HepG2 (cell line): ENCODE measurements at regions not wholly inside any gene's neighbourhood (a gene's known extent, or its start where the extent isn't known, plus 50 kb on each side); places are given as distances from the start of the nearest gene placed in this dataset.

Source experiments
- ATAC-seq: fragments of 200-7000 bp; cut with Tn5 transposase; 3 replicates; pipeline ENCODE4 v1.9.1; 2020; ENCODE audit warnings: mild to moderate bottlenecking, moderate library complexity
- BruUV-seq: library from RNA; stranded (reverse); fragments of 400-500 nt; replicated peaks from 2 replicates; lab custom pipeline; 2021; lab: Mats Ljungman, UMichigan
- CTCF ChIA-PET: fragments of 300-600 bp; formaldehyde crosslinking; extraction: SDS; loops from one replicate; lab custom pipeline; 2021; ENCODE audit warnings: low total read pairs, inconsistent platforms, low intra/inter-chr PET ratio; lab: Yijun Ruan, JAX
- POLR2A ChIA-PET: fragments of 350-600 bp; sonication (Branson Sonifier 250); formaldehyde crosslinking; loops from one replicate; lab custom pipeline; 2020; ENCODE audit warnings: antibody characterized with exemption, inconsistent platforms; lab: Yijun Ruan, JAX
- DNase-seq: peaks from one replicate; pipeline ENCODE4 v3.0.0-alpha.2; 2015; ENCODE audit warnings: low spot score
- FAIRE-seq: peaks from 3 replicates; lab custom pipeline; 2011; peaks lifted over from hg19 to GRCh38; lab: Jason Lieb, UNC
- H2AFZ ChIP-seq: one replicate; pipeline ENCODE4 v1.6.1; 2011; ENCODE audit warnings: low read length, inconsistent platforms
- H3K27ac ChIP-seq: fragments of 300-600 bp; 3 replicates; pipeline ENCODE4 v1.8.0; 2011; ENCODE audit warnings: mixed run types, mild to moderate bottlenecking, mixed read lengths, low read length, inconsistent platforms; ENCODE audit not compliant: insufficient read depth; ENCODE audit errors: extremely low read length
- H3K27me3 ChIP-seq, 2 experiments: fragments of 200-600 bp in 1 of 2; 2 replicates in 1 of 2; 3 replicates in 1 of 2; pipeline versions ENCODE4 v1.6.0 to v1.8.0; 2011; ENCODE audit warnings: low read length in 2 of 2, mild to moderate bottlenecking in 2 of 2, moderate library complexity in 2 of 2, inconsistent platforms in 1 of 2; ENCODE audit not compliant: insufficient read depth in 2 of 2, control insufficient read depth in 1 of 2
- H3K36me3 ChIP-seq, 2 experiments: fragments of 200-600 bp in 1 of 2; replicated peaks in 1 of 2; 2 replicates in 1 of 2; 3 replicates in 1 of 2; pipeline versions ENCODE4 v1.5.1 to v1.8.0; 2011; ENCODE audit warnings: low read length in 2 of 2, inconsistent platforms in 1 of 2; ENCODE audit not compliant: insufficient read depth in 2 of 2, control insufficient read depth in 1 of 2
- H3K4me1 ChIP-seq: 2 replicates; pipeline ENCODE4 v1.5.1; 2012; ENCODE audit warnings: low read length, inconsistent platforms; ENCODE audit not compliant: insufficient read depth
- H3K4me2 ChIP-seq: 2 replicates; pipeline ENCODE4 v1.6.0; 2011; ENCODE audit warnings: low read depth, low read length, inconsistent platforms
- H3K4me3 ChIP-seq, 3 experiments: fragments of 200-600 bp in 1 of 3; sonication (generic), shearing (Covaris generic) in 1 of 3; replicated peaks in 1 of 3; 2 replicates each; pipeline ENCODE4 v1.5.1; 2011 to 2016; ENCODE audit warnings: low read length in 3 of 3, inconsistent platforms in 2 of 3, low read depth in 2 of 3, mild to moderate bottlenecking in 2 of 3, control low read depth in 1 of 3, mixed read lengths in 1 of 3; ENCODE audit not compliant: insufficient read depth in 1 of 3
- H3K79me2 ChIP-seq: one replicate; pipeline ENCODE4 v1.6.1; 2011; ENCODE audit warnings: low read length, inconsistent platforms; ENCODE audit not compliant: insufficient read depth
- H3K9ac ChIP-seq: 2 replicates; pipeline ENCODE4 v1.6.0; 2011; ENCODE audit warnings: mild to moderate bottlenecking, low read depth, low read length, inconsistent platforms; ENCODE audit not compliant: insufficient read depth
- H3K9me3 ChIP-seq: 2 replicates; pipeline ENCODE4 v1.5.1; 2012; ENCODE audit warnings: mild to moderate bottlenecking, low read length
- H4K20me1 ChIP-seq: 2 replicates; pipeline ENCODE4 v1.6.0; 2011; ENCODE audit warnings: inconsistent platforms, mild to moderate bottlenecking, low read length, moderate library complexity; ENCODE audit not compliant: insufficient read depth
- AKAP8 ChIP-seq: sonication (generic); formaldehyde crosslinking; IDR thresholded peaks from 2 replicates; pipeline ENCODE4 v1.5.1; 2020; ENCODE audit warnings: mild to moderate bottlenecking, missing genetic modification reagents
- ARNT2 ChIP-seq: sonication (generic); formaldehyde crosslinking; IDR thresholded peaks from 2 replicates; pipeline ENCODE4 v1.8.0; 2022; ENCODE audit warnings: mild to moderate bottlenecking, low read depth, missing genetic modification reagents, moderate library complexity
- ATF7 ChIP-seq, 2 experiments: fragments of 450-650 bp in 1 of 2; sonication (generic) in 1 of 2; formaldehyde crosslinking in 1 of 2; IDR thresholded peaks; 2 replicates each; pipeline versions ENCODE4 v1.4.0 to v1.6.1; 2016 to 2020; ENCODE audit warnings: antibody characterized with exemption in 1 of 2, mild to moderate bottlenecking in 1 of 2, missing genetic modification reagents in 1 of 2
- CREB1 ChIP-seq, 2 experiments: fragments of 450-650 bp in 1 of 2; IDR thresholded peaks; 2 replicates each; pipeline ENCODE4 v1.6.1; 2016 to 2017; ENCODE audit warnings: control low read depth in 1 of 2, mild to moderate bottlenecking in 1 of 2, missing compliant biosample characterization in 1 of 2, missing genetic modification characterization in 1 of 2
- FOXC1 ChIP-seq: sonication (generic); formaldehyde crosslinking; IDR thresholded peaks from 2 replicates; pipeline ENCODE4 v1.8.0; 2022; ENCODE audit warnings: mild to moderate bottlenecking, missing genetic modification reagents, borderline replicate concordance
- GABPB1 ChIP-seq: IDR thresholded peaks from 2 replicates; pipeline ENCODE4 v1.6.1; 2016; ENCODE audit warnings: mild to moderate bottlenecking, missing genetic modification reagents, moderate library complexity, missing compliant biosample characterization
- HIVEP1 ChIP-seq: sonication (generic); formaldehyde crosslinking; IDR thresholded peaks from 2 replicates; pipeline ENCODE4 v1.4.0; 2020; ENCODE audit warnings: mild to moderate bottlenecking, missing genetic modification reagents
- IKZF4 ChIP-seq: sonication (generic); formaldehyde crosslinking; IDR thresholded peaks from 2 replicates; pipeline ENCODE4 v1.5.1; 2020; ENCODE audit warnings: borderline replicate concordance, mild to moderate bottlenecking, low read depth, missing genetic modification reagents; ENCODE audit errors: not compliant biosample characterization
- MEF2D ChIP-seq: sonication (generic); formaldehyde crosslinking; IDR thresholded peaks from 2 replicates; pipeline ENCODE4 v1.5.1; 2020; ENCODE audit warnings: mild to moderate bottlenecking, missing genetic modification reagents
- MTF1 ChIP-seq: sonication (generic); formaldehyde crosslinking; IDR thresholded peaks from 2 replicates; pipeline ENCODE4 v1.5.0; 2020; ENCODE audit warnings: missing genetic modification reagents
- PREB ChIP-seq: sonication (generic); formaldehyde crosslinking; IDR thresholded peaks from 2 replicates; pipeline ENCODE4 v1.4.0; 2020; ENCODE audit warnings: missing genetic modification reagents
- SALL1 ChIP-seq: sonication (generic); formaldehyde crosslinking; IDR thresholded peaks from 2 replicates; pipeline ENCODE4 v1.8.0; 2022; ENCODE audit warnings: mild to moderate bottlenecking, missing genetic modification reagents
- SAP130 ChIP-seq: IDR thresholded peaks from 2 replicates; pipeline ENCODE4 v1.6.1; 2016; ENCODE audit warnings: low read depth
- ZBED4 ChIP-seq: sonication (generic); formaldehyde crosslinking; IDR thresholded peaks from 2 replicates; pipeline ENCODE4 v1.4.0; 2020; ENCODE audit warnings: missing genetic modification reagents, borderline replicate concordance
- ZNF232 ChIP-seq: sonication (generic); formaldehyde crosslinking; IDR thresholded peaks from 2 replicates; pipeline ENCODE4 v1.4.0; 2020; ENCODE audit warnings: missing genetic modification reagents, borderline replicate concordance
- ZNF709 ChIP-seq: sonication (generic); formaldehyde crosslinking; IDR thresholded peaks from 2 replicates; pipeline ENCODE4 v1.5.0; 2020; ENCODE audit warnings: mild to moderate bottlenecking, missing genetic modification reagents
- ZNF747 ChIP-seq: sonication (generic); formaldehyde crosslinking; IDR thresholded peaks from 2 replicates; pipeline ENCODE4 v1.8.1; 2023; ENCODE audit warnings: missing genetic modification reagents, mild to moderate bottlenecking, borderline replicate concordance
- ZNF841 ChIP-seq: sonication (generic); formaldehyde crosslinking; IDR thresholded peaks from 2 replicates; pipeline ENCODE4 v1.8.1; 2023; ENCODE audit warnings: missing genetic modification reagents, borderline replicate concordance
- WGBS: methylation state at CpG from one replicate; pipeline ENCODE4 v1.1.6; 2017; ENCODE audit warnings: low lambda C conversion rate; 5-methylcytosine and 5-hydroxymethylcytosine counted together
- in situ Hi-C: cut with HindIII; loops from 2 replicates; pipeline ENCODE4 v1.10.0; 2017; ENCODE audit warnings: low pct_unique_long_range_greater_than_20kb; ENCODE audit not compliant: extremely low pct_ligation_motif_present
- intact Hi-C: fragments of 100-400 bp; cut with micrococcal nuclease; formaldehyde crosslinking; loops from one replicate; pipeline ENCODE4 v1.10.0; 2022; ENCODE audit not compliant: unreplicated experiment
- TF ChIP-seq, protein P1 (sequence below): sonication (generic); formaldehyde crosslinking; IDR thresholded peaks from 2 replicates; pipeline ENCODE4 v1.5.0; 2020; ENCODE audit warnings: missing genetic modification reagents
- TF ChIP-seq, protein P2 (sequence below): sonication (generic); formaldehyde crosslinking; IDR thresholded peaks from 2 replicates; pipeline ENCODE4 v1.5.0; 2020; ENCODE audit warnings: missing genetic modification reagents

DNA sequence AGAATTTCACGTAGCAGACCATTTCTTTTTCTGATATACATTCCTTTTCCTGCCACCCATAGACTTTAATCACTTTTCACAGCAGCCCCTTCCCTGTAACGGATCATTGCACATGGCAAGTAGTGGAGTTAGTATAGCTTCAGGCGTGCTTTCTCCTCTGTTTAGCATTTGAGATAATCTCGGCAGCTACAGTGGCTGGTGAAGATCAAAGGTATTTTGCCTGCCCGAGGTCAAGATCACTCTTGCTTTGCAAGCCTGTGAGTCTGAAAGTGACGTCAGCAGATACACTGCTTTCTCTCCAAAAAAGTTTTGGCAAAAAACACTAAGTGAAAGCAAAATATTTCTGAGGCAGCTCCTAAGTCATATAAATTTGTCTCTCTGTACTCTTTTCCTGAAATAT, 260.0 kb downstream of the NDFIP2 start (continued):
- TF ChIP-seq ARNT2 (no peak), ZNF747 (CRISPR knock-in tag) (no peak), ZNF841 (CRISPR knock-in tag) (no peak), ATF7 (IDR thresholded peaks at IDR 0.05) (peak; percentile 53), ATF7 (CRISPR knock-in tag; IDR thresholded peaks at IDR 0.05) (no peak), HIVEP1 (no peak), GABPB1 (CRISPR knock-in tag) (no peak), SAP130 (CRISPR knock-in tag) (no peak), ZNF709 (CRISPR knock-in tag) (no peak), MTF1 (no peak), ZNF232 (CRISPR knock-in tag) (no peak), CREB1 (IDR thresholded peaks at IDR 0.05) (peak; percentile 88), CREB1 (CRISPR knock-in tag; IDR thresholded peaks at IDR 0.05) (no peak)
- TF ChIP-seq, protein P1, sequence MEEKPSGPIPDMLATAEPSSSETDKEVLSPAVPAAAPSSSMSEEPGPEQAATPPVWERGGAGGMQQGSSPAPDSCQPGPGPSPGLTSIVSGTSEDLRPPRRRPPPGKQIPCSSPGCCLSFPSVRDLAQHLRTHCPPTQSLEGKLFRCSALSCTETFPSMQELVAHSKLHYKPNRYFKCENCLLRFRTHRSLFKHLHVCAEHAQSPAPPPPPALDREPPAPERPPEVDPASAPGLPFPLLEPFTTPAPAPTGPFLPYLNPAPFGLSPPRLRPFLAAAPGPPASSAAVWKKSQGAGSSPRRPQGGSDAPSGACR (CRISPR knock-in tag) = no peak

- no peak overlapping the region for H2AFZ ChIP-seq
- FAIRE-seq = no peak
- H3K4me1 ChIP-seq = peaks cover 7% of the 10 kb centered on the region
- H3K9ac ChIP-seq = no peak overlapping the region
- H3K27ac ChIP-seq = no peak overlapping the region
- in situ Hi-C loops (no loop called here), intact Hi-C loops (no loop called here)
- CTCF ChIA-PET = no interaction called here
- no peak overlapping the region for H3K4me3 ChIP-seq
- H3K9me3 ChIP-seq = peaks cover 5% of the 10 kb centered on the region
- H4K20me1 ChIP-seq = no peaks in the 10 kb centered on the region
- BruUV-seq = no TSS peak
- no CpG with 5 or more reads among the region's 1 CpG for WGBS
- H3K27me3 ChIP-seq = no peaks in the 10 kb centered on the region
- no peak for ATAC-seq
- no peak for DNase-seq
- H3K79me2 ChIP-seq = no peaks in the 10 kb centered on the region
- no peak overlapping the region for H3K4me2 ChIP-seq
- no peaks in the 10 kb centered on the region for H3K36me3 ChIP-seq
- POLR2A ChIA-PET = no interaction called here
- TF ChIP-seq FOXC1 (CRISPR knock-in tag) (no peak), PREB (CRISPR knock-in tag) (no peak), ZBED4 (CRISPR knock-in tag) (no peak), AKAP8 (no peak), IKZF4 (CRISPR knock-in tag) (no peak), MEF2D (CRISPR knock-in tag) (no peak), SALL1 (CRISPR knock-in tag) (no peak)
- TF ChIP-seq, protein P2, sequence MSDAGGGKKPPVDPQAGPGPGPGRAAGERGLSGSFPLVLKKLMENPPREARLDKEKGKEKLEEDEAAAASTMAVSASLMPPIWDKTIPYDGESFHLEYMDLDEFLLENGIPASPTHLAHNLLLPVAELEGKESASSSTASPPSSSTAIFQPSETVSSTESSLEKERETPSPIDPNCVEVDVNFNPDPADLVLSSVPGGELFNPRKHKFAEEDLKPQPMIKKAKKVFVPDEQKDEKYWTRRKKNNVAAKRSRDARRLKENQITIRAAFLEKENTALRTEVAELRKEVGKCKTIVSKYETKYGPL (CRISPR knock-in tag) = no peak
Measured at GRCh38 chr13:79736356-79736755, 255.4 kb downstream of the NDFIP2 start.
